Stimulated activated CD8-positive, alpha-beta memory T cell treated with anti-CD3 and anti-CD28 coated beads, Interleukin-7, amount 100 ng/mL, for 48 hours (primary cell): ENCODE measurements at regions not wholly inside any gene's neighbourhood (a gene's known extent, or its start where the extent isn't known, plus 50 kb on each side); places are given as distances from the start of the nearest gene placed in this dataset.
A peak's percentile ranks its signal among the peaks of the same experiment; 100 is the strongest.
"Not testable (repeated sequence)": the region's sequence is repeated elsewhere in the genome, so short reads cannot be mapped to it uniquely, and the experiment has no call there.

Experiments used
- DNase-seq, 2 donors: peaks; one replicate each; pipeline ENCODE4 v3.0.0-alpha.2; 2020; ENCODE audit warnings: low read depth in 1 of 2; ENCODE audit errors: extremely low read depth in 1 of 2

DNA sequence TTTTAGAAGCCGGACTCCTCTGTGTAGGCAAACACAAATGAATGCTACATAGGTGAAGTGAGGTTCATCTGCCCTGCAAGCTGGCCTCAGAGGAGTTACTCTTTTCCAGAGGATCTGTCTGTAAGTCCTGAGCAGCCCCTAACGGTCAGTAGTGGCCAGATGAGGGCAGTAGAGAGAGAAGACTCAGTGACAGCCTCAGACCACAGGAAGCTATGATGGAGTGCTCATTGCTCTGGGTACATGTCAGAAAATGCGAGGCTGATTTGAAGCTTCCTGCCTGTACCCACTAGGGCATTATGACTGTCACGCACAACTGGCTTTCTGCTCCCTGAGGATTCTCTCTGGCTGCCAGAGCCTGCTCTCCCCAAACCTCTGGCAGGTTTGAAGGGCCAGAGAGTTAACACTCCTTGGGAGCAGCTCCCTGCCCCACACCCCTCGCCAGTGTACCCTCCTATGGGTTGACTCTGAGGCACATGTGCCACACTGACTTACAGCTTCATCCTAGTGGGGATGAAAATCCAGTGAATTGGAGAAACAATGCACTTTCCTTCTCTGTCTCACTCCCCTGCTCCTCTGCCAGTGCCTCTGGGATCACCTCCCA, 141.5 kb downstream of the GABRG2 start:
- DNase-seq, result peak in 1 of 2 donors; percentile 2

DNA sequence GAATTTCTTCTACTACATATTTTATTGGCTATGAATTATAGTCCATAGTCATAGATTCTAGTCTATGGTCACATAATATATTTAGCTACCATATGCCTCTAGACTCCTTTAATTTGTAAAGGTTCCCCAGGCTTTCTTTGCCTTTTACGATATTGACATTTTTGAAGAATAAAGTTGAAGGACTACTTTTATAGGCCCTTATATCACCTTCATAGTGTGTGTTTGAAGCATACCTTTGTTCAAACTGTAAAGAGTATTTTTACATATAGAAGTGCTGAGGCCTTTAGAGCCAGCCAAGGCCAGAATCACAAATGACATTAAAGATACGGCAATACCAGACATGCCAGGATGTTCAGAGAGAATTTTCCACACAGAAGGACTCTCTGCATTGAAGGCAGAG, 147.0 kb downstream of the GABRG2 start:
- DNase-seq, result no peak

DNA sequence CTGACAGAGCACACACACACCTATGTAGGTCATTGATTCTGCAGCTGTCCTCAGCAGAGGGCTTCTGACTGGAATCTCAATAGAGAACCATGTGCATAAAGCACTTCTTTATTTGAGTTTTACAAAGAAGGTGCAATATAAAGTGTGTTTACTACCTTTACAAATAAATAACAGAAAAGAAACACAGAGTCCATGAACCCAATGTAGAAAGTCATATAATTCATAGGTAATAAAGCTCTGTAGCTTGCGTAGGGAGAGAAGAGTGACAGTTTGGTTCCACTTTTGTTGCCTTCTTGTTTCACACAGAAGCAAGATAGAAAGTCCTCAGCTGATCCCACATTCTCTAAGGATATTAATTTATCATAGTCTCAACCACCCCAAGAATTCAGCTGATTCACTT, 149.5 kb downstream of the GABRG2 start:
- DNase-seq, result no peak

DNA sequence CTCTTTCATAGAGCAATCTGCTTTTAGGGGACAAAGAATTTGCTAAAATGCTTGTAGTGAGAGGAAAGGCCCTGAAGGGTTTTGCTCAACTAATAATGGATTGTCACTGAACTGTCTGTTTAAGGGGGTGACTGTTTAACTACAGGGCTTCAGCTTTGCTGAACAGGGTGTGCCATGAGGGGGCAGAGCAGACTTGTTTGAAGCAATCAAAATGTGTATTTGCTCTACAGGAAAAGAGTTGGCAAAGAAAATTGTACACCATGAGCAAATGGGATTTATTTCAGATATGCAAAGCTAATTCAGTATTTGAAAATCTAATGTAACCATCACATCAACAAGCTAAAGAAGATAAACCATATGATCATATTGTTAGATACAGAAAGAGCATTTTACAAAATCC, 154.3 kb downstream of the GABRG2 start:
- DNase-seq, result no peak

DNA sequence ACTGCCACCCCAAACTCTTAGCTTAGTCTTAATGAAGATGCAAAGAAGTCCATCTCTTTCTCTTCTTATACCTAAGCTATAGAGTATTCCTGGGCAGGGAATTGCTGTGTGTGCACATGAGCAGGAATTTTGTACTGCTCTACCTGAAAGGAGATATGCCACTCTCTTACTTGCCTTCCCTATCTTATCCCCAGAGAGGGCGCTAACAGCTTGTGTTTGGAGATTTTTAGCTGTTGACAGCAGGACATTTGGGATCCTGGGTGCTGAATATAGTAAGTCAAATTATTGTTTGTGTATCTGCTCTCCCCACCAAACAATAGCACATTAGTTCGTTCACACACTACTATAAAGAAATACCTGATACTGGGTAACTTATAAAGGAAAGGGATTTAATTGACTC, 159.5 kb downstream of the GABRG2 start:
- no peak for DNase-seq

DNA sequence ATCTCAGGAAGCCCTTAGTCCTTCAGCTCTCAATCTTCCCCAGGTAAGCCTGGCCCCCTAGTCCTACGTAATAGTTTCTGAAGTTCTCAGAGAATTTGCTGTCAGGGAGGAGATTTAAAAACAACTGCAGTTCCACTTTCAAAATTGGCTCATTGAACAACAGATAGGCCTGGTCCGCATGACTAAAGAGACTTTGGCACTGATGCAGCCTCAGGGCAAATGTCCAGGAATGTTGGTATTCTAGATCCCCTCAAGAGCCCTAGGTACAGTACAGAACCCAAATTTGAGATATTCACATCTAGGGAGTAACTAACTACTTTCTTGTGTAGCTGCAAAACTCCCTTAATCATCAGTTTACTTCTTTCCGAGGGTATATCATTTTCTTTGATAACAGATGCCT, 162.8 kb downstream of the GABRG2 start:
- no peak for DNase-seq

DNA sequence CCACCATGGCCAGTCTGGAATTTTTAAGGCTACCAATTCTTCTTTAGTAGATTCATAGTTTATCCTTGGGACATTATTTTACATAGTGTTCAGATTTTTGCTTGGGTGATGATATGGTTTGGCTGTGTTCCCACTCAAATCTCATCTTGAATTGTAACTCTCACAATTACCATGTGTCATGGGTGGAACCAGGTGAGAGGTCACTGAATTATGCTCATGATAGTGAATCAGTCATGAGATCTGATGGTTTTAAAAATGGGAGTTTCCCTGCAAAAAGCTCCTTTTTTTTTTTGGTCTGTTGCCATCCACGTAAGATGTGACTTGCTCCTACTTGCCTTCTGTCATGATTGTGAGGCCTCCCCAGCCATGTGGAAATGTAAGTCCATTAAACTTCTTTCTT, 163.9 kb downstream of the GABRG2 start:
- no peak for DNase-seq

DNA sequence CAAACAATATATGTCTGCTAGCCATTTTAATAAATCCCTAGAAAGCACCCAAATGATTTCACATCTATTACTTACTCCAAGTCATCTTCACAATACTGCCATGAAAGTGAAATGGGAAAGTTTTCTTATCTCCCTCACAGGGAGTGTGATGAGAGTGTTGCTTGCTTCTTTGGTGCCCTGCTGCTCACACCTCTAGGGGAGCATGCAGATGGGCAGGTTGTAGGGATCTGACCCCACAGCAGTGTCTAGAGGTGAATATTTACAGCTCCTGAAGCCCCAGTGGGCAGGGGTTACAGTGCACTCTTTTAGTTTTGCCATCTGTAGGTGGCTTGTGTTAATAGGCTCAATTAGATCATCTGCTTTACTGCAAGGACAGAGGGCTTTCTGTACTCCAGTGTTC, 173.2 kb downstream of the GABRG2 start:
- no peak for DNase-seq

DNA sequence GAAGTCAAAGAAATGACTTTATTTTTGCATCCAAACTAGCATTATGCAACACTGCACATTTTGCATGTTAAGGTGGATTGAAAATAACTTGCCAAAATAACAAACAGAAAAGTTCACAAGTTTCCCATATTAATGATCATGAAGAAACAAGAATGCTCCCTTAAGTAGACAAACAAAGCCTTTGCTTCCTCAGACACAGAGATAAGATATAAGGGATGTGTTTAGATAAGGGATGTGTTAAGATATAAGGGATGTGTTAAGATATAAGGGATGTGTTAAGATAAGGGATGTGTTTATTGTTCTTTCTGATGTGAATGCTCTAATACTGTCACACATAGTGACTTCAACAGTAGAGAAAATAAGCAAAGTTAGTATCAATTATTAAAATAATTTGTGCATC, 174.8 kb downstream of the GABRG2 start:
- DNase-seq, result no peak

DNA sequence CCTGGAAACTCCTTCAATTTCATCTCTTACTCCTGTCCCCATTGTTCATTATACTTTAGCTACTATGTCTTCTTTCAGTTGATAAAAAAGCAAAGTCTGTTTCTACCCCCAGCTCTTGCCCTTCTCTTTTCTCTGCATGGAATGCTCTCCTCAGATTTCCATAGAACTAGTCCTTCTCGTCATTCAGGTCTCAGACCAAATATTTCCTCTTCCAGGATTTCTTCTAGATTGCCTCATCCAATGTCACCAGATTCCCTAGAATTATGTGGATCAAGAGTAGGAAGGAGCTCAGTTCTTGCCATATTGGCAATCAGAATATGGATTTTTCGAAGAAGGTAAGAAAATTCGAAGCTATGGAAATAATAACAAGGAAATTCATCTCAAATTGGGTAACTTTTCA, 176.1 kb downstream of the GABRG2 start:
- no peak for DNase-seq

DNA sequence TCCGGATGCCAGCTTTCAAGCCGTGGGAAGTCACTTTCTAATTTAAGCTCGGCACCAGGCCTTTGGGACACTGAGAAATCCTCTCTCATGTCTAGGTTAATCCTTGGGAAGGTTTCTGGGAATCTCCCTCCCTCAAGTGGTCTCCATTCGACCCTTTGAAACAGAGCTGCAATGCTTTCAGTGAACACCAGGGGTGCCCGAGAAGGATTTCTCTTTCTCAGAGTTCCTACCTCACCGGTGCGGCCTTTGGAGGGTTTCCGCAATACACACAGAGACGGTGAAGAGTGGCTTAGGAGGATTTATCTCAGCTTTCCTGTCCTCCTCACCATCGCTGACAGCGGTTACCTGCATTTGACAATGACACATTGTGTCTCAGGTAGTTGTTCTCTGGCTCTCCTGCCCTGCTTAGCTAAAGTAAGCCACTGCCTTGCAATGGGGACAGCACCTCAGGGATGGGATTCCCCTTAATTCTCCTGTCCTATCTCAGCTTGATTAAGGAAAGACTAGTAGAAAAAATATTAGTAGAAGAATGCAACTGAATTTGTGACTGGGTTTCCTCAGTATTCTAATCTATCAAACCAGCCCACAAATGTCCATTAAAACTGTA, 180.6 kb downstream of the GABRG2 start:
- no peak for DNase-seq

DNA sequence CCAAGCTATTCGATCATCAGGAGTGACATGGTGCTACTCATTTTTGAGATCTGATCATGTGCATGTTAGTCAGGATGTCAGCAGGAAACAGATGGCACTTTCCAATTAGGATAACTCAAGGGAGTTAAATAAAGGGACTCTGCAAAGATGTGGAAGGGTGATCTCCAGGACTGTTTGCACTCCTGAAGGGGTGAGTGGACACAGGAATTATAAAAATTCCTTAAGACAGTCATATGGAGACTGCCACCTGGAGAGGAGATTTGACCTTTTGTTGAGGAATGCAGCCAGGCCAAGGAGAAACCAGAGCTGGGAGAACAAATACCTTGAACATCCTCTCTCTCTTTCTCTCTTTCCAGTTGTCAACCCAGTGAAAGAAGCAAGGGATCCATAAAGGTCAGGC, 189.1 kb downstream of the GABRG2 start:
- no peak for DNase-seq

DNA sequence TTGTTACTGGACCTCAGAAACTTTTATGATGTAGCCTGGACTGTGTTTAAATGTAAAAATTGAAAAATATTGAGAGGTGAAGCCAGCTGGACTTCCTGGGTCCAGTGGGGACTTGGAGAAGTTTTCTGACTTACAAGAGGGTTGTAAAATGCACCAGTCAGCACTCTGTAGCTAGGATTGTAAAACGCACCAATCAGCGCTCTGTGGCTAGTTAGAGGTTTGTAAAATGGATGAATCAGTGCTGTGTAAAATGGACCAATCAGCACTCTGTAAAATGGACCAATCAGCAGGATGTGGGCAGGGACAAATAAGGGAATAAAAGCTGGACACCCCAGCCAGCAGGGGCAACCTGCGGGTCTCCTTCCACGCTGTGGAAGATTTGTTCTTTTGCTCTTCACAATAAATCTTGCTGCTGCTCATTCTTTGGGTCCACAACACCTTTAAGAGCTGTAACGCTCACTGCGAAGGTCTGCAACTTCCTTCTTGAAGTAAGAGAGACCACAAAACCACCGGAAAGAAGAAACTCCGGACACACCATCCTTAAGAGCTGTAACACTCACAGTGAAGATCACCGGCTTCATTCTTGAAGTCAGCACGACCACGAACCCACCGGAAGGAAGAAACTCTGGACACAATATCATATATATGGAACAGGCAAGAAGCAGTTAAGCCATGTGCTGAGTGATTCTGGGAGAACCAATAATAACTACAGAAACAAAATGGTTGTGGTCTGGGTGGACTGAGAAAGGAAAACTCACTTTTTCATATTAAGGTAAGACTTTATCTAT, 201.3 kb downstream of the GABRG2 start:
- no peak for DNase-seq

DNA sequence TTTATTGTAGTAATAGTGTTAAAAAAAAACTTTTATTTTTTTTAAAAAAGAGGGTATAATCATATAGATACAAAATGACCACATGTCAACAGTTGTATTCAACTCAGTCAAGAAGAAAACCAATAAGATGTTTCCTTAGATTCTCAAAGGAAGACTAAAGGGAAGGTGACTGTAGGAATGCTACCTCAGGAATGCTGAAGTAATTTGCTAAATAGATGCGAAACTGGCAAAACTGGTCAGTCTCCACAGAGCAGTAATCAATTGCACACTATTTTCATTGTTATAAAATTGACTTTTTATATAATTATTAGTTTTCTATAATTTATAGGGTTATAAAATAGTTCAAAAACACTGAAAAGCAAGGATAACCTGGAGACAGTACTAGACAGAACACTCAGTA, 204.8 kb downstream of the GABRG2 start:
- DNase-seq, result no peak

DNA sequence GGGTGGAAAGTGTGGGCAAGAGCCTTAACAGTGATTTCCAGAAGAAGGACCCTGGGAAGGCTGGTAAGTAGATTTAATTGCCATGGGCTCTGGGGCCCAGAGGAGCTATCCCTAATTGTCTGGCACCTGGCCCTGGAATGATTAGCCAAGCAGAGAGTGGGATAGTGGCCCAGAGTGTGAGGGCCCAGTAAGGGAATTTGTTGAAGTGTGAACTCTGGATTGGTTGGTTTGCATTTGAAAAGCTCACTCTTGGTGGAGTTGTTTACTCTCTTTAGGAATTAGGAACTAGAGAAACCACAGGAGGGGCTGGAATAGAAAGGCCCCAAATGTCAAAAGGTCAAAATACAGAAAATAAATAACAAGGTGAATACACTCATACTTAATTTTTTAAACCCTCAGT, 207.1 kb downstream of the GABRG2 start:
- DNase-seq, result no peak

DNA sequence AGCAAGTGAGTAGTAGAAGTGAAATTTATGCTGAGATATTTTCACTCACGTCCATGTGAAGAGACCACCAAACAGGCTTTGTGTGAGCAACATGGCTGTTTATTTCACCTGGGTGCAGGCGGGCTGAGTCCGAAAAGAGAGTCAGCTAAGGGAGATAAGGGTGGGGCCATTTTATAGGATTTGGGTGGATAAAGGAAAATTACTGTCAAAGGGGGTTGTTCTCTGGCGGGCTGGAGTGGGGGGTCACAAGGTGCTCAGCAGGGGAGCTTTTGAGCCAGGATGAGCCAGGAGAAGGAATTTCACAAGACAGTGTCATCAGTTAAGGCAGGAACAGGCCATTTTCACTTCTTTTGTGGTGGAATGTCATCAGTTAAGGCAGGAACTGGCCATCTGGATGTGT, 207.8 kb downstream of the GABRG2 start:
- not testable (repeated sequence) for DNase-seq

DNA sequence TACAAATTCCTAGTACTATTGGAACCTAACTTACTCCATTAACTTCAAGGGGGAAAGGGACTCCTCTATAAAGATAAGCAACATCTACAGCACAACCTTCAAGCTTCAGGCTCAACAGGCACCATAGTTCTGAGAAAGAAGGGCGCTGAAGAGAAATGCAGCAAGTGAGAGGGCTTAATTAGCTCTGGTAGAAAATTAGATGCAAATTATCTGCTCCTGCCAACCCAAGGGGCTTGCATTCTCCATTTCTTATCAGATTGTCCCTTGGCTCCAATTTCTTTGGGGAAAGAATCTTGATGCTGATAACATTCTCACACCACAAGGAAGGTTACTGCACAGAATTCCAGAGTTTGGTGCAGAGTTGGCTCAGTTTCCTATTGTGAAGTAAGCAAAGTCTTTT, 214.6 kb downstream of the GABRG2 start:
- no peak for DNase-seq

DNA sequence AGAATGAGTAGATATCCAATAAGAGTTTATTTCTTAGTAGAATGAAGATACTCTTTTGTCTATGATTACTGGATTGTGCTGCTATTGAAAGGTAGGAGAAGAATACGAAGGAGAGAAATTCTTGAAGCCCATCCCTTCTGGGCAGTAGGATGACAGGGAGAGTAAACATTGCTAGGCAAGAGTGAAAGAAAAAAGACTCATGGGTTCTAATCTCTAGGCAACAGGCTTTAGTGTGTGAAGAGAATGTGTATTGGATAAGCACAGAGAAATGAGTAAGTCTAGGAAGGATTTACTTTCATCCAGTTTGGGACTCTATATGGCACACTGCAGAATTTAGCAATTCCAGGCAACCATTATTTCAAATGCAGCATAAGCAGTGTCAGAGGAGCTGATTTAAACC, 216.0 kb downstream of the GABRG2 start:
- no peak for DNase-seq

DNA sequence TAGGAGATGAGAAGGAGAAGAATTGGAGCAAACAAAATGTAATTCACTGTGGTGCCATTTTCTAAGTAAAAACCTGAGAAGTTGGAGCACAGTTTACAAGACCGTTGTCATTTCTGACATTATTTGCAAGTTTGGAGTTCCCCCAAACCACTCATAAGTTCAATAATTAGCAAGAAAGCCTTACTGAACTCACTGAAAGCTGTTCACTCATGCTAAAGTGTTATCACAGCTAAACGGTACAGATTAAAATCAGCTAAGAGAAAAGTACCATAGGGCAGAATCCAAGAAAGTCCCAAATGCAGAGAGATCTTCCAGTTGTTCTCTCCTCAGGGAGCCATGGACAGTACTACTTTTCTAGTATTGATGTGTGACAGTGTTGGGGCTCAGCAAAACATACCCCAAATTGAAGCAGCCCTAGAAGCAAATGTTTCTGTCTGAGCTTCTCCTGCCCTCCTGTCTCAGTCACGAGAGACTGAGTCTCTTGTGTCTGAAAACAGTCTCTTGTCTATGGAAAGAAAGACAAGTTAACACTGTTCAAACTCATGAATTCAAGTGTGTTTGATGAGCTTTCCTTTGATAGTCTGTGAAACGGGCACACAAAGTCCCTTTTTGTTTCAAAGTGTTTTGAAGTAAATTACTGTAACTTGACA, 221.2 kb downstream of the GABRG2 start:
- no peak for DNase-seq

DNA sequence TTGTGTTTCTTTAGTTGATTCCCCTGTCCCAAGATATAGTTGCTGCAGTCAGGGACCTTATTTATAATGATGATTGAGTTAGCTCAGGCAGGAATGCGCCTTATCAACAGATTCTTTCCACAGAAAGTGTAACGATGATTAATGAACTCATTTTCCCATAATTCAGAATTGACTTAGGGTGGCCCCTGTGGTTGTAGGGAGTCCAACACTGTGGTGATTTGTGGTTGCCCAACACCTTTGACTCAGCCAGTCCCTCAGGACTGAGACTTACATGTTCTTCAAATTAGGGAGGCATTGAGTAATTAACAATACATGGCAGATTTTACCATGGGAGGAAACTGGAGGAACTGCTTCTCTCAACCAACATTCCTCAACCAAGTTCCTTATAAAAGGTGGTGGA, 221.9 kb downstream of the GABRG2 start:
- no peak for DNase-seq

DNA sequence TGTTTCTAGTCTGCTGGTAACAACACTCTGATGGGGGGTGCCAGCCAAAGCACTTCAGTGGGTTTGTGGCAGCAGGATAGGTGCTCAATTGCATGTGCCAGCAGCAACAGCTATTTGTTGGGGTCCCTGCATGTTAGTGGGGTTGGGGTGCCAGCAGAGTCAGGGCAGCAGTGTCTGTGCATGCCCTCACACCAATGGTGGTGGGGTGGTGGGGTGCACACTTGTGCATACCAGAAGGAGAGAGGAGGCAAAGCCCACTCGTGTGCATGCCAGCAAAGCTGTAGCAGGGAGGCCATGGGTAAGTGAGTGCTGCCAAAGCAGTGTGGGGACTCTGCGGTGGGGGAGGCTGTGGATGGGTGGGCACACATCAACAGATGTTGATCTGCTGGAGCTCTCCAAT, 232.2 kb downstream of the GABRG2 start:
- no peak for DNase-seq

DNA sequence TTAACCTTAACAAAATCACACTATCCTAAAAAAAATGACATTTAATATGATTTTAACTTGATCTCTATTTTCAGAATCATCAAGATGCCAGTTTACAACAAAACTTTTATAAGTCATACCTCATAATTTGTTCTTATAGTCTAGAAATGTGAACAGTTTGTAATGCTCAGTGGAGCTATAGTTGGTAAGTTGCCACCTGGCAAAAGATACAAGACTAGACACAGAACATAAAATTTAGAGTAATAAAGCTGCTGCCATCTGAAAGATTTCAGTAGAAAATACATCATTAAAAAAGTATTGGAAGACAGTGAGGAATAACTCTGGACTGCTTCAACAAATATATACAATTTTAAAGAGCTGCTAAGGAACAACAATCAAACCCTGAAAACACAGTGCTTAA, 233.8 kb downstream of the GABRG2 start:
- DNase-seq, result no peak
